MCF 10A (cell line): ENCODE measurements at regions not wholly inside any gene's neighbourhood (a gene's known extent, or its start where the extent isn't known, plus 50 kb on each side); places are given as distances from the start of the nearest gene placed in this dataset.
A peak's percentile ranks its signal among the peaks of the same experiment; 100 is the strongest.

Source experiments
- BruUV-seq: library from RNA; stranded (reverse); fragments of 400-500 nt; replicated peaks from 2 replicates; lab custom pipeline; 2021; lab: Mats Ljungman, UMichigan
- CTCF ChIA-PET: fragments of 300-600 bp; sonication (Branson Sonifier 250); formaldehyde crosslinking; extraction: SDS; loops from one replicate; lab custom pipeline; 2021; ENCODE audit warnings: antibody characterized with exemption, inconsistent platforms; lab: Yijun Ruan, JAX
- POLR2A ChIA-PET: fragments of 300-600, 350-650 bp; sonication (Branson Sonifier 250); formaldehyde crosslinking; extraction: SDS; loops from one replicate; lab custom pipeline; 2020; ENCODE audit warnings: antibody characterized with exemption, inconsistent platforms; lab: Yijun Ruan, JAX
- DNase-seq: peaks from one replicate; pipeline ENCODE4 v3.0.0-alpha.2; 2018; ENCODE audit not compliant: unreplicated experiment
- H3K27ac Mint-ChIP-seq: one replicate; pipeline ENCODE4 v1.8.0; 2022; ENCODE audit warnings: mild to moderate bottlenecking, low read depth, mixed read lengths; ENCODE audit not compliant: unreplicated experiment
- H3K27me3 Mint-ChIP-seq: one replicate; pipeline ENCODE4 v1.8.0; 2022; ENCODE audit warnings: mixed read lengths; ENCODE audit not compliant: insufficient read depth, unreplicated experiment
- H3K36me3 Mint-ChIP-seq: one replicate; pipeline ENCODE4 v1.8.0; 2022; ENCODE audit warnings: mild to moderate bottlenecking, moderate library complexity, mixed read lengths; ENCODE audit not compliant: insufficient read depth, unreplicated experiment
- H3K4me1 Mint-ChIP-seq: one replicate; pipeline ENCODE4 v1.8.0; 2022; ENCODE audit warnings: mixed read lengths; ENCODE audit not compliant: insufficient read depth, unreplicated experiment
- H3K4me3 Mint-ChIP-seq: one replicate; pipeline ENCODE4 v1.8.0; 2022; ENCODE audit warnings: mild to moderate bottlenecking, moderate library complexity, mixed read lengths; ENCODE audit not compliant: unreplicated experiment
- H3K9me3 Mint-ChIP-seq: one replicate; pipeline ENCODE4 v1.8.0; 2022; ENCODE audit warnings: mixed read lengths; ENCODE audit not compliant: unreplicated experiment
- CTCF ChIP-seq: fragments of 200-600 bp; IDR thresholded peaks from one replicate; pipeline ENCODE4 v1.8.0; 2022; ENCODE audit warnings: antibody characterized with exemption, mild to moderate bottlenecking; ENCODE audit not compliant: unreplicated experiment
- intact Hi-C: fragments of 100-400 bp; cut with micrococcal nuclease; formaldehyde crosslinking; loops from 2 replicates; pipeline ENCODE4 v1.14.1; 2022

GRCh38 chr6:53734473-53735299, 60.1 kb upstream of the LRRC1 start:
- intact Hi-C loops, result loop anchor here (2.0 to 5.0 kb wide), 2 partner anchors 60 to 223 kb away; partner anchors contain the start of gene LRRC1
- peak overlapping the region; percentile 83 for H3K27ac Mint-ChIP-seq

GRCh38 chr6:53731866-53732636, 62.8 kb upstream of the LRRC1 start:
- Mint-ChIP-seq H3K4me1 (peaks cover 35% of the 10 kb centered on the region), H3K27me3 (no peaks in the 10 kb centered on the region), H3K36me3 (no peaks in the 10 kb centered on the region), H3K9me3 (no peaks in the 10 kb centered on the region), H3K27ac (peak overlapping the region; percentile 28), H3K4me3 (no peak overlapping the region)
- intact Hi-C loops, result loop anchor here (5.0 kb wide), 1 partner anchor 225 kb away; no protein-coding TSS in a partner anchor
- TF ChIP-seq CTCF, result no peak
- ChIA-PET POLR2A (interaction anchor here (0.7 to 6.6 kb wide), 4 partner anchors 15 to 213 kb away, joined by 3 to 55 read pairs (median 4); partner anchors contain the start of gene LRRC1), CTCF (interaction anchor here (0.7 to 15.0 kb wide), 8 partner anchors 9 to 553 kb away, joined by 3 to 197 read pairs (median 18); partner anchors contain the start of gene LRRC1)
- no peak for DNase-seq
- no TSS peak for BruUV-seq

More at GRCh38 chr6:53734473-53735299, 60.1 kb upstream of the LRRC1 start:
- Mint-ChIP-seq H3K4me3 (peak overlapping the region; percentile 44), H3K36me3 (no peaks in the 10 kb centered on the region), H3K4me1 (peaks cover 36% of the 10 kb centered on the region), H3K9me3 (no peaks in the 10 kb centered on the region), H3K27me3 (no peaks in the 10 kb centered on the region)
- peak; percentile 35 for TF ChIP-seq CTCF
- TSS peak; percentile 97 for BruUV-seq
- ChIA-PET POLR2A (interaction anchor here (0.6 to 5.4 kb wide), 17 partner anchors 9 to 556 kb away, joined by 3 to 174 read pairs (median 4); partner anchors contain the start of gene LRRC1), CTCF (interaction anchor here (0.5 to 2.7 kb wide), 29 partner anchors 9 to 1223 kb away, joined by 3 to 33 read pairs (median 4); partner anchors contain the start of gene LRRC1)
- peak; percentile 92 for DNase-seq

- H3K27ac Mint-ChIP-seq, result no peak overlapping the region
- H3K36me3 Mint-ChIP-seq, result no peaks in the 10 kb centered on the region
- BruUV-seq, result no TSS peak
- TF ChIP-seq CTCF, result no peak
- intact Hi-C loops, result loop anchor here (5.0 kb wide), 1 partner anchor 227 kb away; no protein-coding TSS in a partner anchor
- no peak for DNase-seq
- H3K4me1 Mint-ChIP-seq, result peaks cover 36% of the 10 kb centered on the region
- H3K27me3 Mint-ChIP-seq, result no peaks in the 10 kb centered on the region
- POLR2A ChIA-PET, result interaction anchor here (0.7 to 6.6 kb wide), 5 partner anchors 12 to 219 kb away, joined by 3 to 55 read pairs (median 4); partner anchors contain the start of gene LRRC1
- H3K4me3 Mint-ChIP-seq, result no peak overlapping the region
- H3K9me3 Mint-ChIP-seq, result no peaks in the 10 kb centered on the region
- CTCF ChIA-PET, result interaction anchor here (0.7 to 15.0 kb wide), 9 partner anchors 12 to 246 kb away, joined by 3 to 197 read pairs (median 6); partner anchors contain the start of gene LRRC1
These were observed 64.0 kb upstream of the LRRC1 start for GRCh38 chr6:53730767-53731166.
